PC-3 (cell line): ENCODE measurements at regions not wholly inside any gene's neighbourhood (a gene's known extent, or its start where the extent isn't known, plus 50 kb on each side); places are given as distances from the start of the nearest gene placed in this dataset.

ENCODE experiments used
- ATAC-seq: fragments of 200-7000 bp; cut with Tn5 transposase; 2 replicates; pipeline ENCODE4 v1.9.1; 2020; ENCODE audit warnings: mild to moderate bottlenecking, moderate library complexity
- BruUV-seq: library from RNA; stranded (reverse); fragments of 400-500 nt; replicated peaks from 2 replicates; lab custom pipeline; 2021; lab: Mats Ljungman, UMichigan
- CTCF ChIA-PET: fragments of 300-600 bp; sonication (Branson Sonifier 250); formaldehyde crosslinking; loops from one replicate; lab custom pipeline; 2022; ENCODE audit warnings: antibody characterized with exemption; lab: Charles Lee
- POLR2A ChIA-PET: fragments of 300-600 bp; sonication (Branson Sonifier 250); formaldehyde crosslinking; loops from one replicate; lab custom pipeline; 2022; ENCODE audit warnings: antibody characterized with exemption; ENCODE audit not compliant: unreplicated experiment; lab: Charles Lee
- DNase-seq: peaks from one replicate; pipeline ENCODE4 v3.0.0-alpha.2; 2015
- H2AFZ ChIP-seq: fragments of 300-600 bp; sonication (generic); 2 replicates; pipeline ENCODE4 v1.6.0; 2016; ENCODE audit warnings: antibody characterized with exemption, low read length
- H3F3A ChIP-seq: fragments of 300-600 bp; sonication (generic); one replicate; pipeline ENCODE4 v1.6.0; 2017; ENCODE audit warnings: antibody characterized with exemption, low read length, control low read depth, mild to moderate bottlenecking; ENCODE audit not compliant: unreplicated experiment
- H3K27ac ChIP-seq: fragments of 300-600 bp; sonication (generic); 2 replicates; pipeline ENCODE4 v1.5.1; 2016; ENCODE audit warnings: mild to moderate bottlenecking, low read length
- H3K27me3 ChIP-seq: fragments of 300-600 bp; sonication (generic); 2 replicates; pipeline ENCODE4 v1.6.1; 2016; ENCODE audit warnings: low read length, mixed read lengths
- H3K36me3 ChIP-seq: fragments of 300-600 bp; sonication (generic); 2 replicates; pipeline ENCODE4 v1.6.1; 2016; ENCODE audit warnings: low read depth, mixed run types, low read length, mixed read lengths
- H3K4me1 ChIP-seq: fragments of 300-600 bp; sonication (generic); 2 replicates; pipeline ENCODE4 v1.5.1; 2016; ENCODE audit warnings: low read length; ENCODE audit not compliant: insufficient read depth
- H3K4me2 ChIP-seq: fragments of 300-600 bp; sonication (generic); 2 replicates; pipeline ENCODE4 v1.6.0; 2016; ENCODE audit warnings: low read length
- H3K4me3 ChIP-seq: fragments of 300-600 bp; sonication (generic); 2 replicates; pipeline ENCODE4 v1.5.1; 2016; ENCODE audit warnings: mild to moderate bottlenecking, low read length, mixed read lengths
- H3K79me2 ChIP-seq: fragments of 300-600 bp; sonication (generic); 2 replicates; pipeline ENCODE4 v1.6.1; 2017; ENCODE audit warnings: low read length, mixed read lengths
- H3K9ac ChIP-seq: fragments of 300-600 bp; sonication (generic); 2 replicates; pipeline ENCODE4 v1.6.0; 2016; ENCODE audit warnings: mild to moderate bottlenecking, low read length
- H3K9me2 ChIP-seq: fragments of 300-600 bp; sonication (generic); replicated peaks from 2 replicates; pipeline ENCODE4 v1.6.1; 2016; ENCODE audit warnings: mixed run types, low read length, mixed read lengths
- H3K9me3 ChIP-seq: fragments of 300-600 bp; sonication (generic); 2 replicates; pipeline ENCODE4 v1.6.1; 2016; ENCODE audit warnings: low read length, mixed read lengths
- H4K20me1 ChIP-seq: fragments of 300-600 bp; sonication (generic); 2 replicates; pipeline ENCODE4 v1.6.1; 2016; ENCODE audit warnings: low read length, mixed read lengths
- EZH2 ChIP-seq: fragments of 300-600 bp; sonication (generic); IDR thresholded peaks from one replicate; pipeline ENCODE4 v1.6.1; 2017; ENCODE audit warnings: antibody characterized with exemption, mild to moderate bottlenecking, low read length; ENCODE audit not compliant: unreplicated experiment
- EZH2phosphoT487 ChIP-seq: fragments of 300-600 bp; sonication (generic); IDR thresholded peaks from 2 replicates; pipeline ENCODE4 v1.6.1; 2018; ENCODE audit warnings: mild to moderate bottlenecking, antibody characterized with exemption, low read length, borderline replicate concordance
- intact Hi-C: fragments of 100-400 bp; cut with micrococcal nuclease; formaldehyde crosslinking; loops from 2 replicates; pipeline ENCODE4 v1.9.0; 2023
- TF ChIP-seq, protein P1 (sequence below): fragments of 300-600 bp; sonication (generic); conservative IDR thresholded peaks from 2 replicates; pipeline ENCODE4 v1.5.1; 2017; ENCODE audit warnings: antibody characterized with exemption, low read depth, mild to moderate bottlenecking, low read length

DNA sequence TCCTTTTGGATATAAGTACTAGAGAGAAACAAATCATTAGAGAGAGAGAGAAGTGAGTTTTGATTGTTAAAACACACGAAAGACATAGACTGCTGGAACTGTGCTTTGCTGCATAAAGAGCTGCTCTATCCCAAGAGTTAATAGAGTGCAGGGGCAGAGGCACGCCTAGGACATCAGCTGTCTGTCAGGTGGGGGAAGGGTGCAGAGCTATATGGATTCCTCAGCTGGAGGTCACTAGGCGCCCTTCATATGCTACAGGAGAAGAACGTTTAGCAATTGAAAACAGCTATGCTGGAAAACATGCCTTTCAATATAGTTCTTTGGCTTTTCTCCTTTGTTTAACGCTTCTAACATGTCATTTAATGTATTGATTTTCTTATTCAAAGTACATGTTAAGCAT lies 169.0 kb upstream of the MCHR2 start:
- TF ChIP-seq, protein P1, sequence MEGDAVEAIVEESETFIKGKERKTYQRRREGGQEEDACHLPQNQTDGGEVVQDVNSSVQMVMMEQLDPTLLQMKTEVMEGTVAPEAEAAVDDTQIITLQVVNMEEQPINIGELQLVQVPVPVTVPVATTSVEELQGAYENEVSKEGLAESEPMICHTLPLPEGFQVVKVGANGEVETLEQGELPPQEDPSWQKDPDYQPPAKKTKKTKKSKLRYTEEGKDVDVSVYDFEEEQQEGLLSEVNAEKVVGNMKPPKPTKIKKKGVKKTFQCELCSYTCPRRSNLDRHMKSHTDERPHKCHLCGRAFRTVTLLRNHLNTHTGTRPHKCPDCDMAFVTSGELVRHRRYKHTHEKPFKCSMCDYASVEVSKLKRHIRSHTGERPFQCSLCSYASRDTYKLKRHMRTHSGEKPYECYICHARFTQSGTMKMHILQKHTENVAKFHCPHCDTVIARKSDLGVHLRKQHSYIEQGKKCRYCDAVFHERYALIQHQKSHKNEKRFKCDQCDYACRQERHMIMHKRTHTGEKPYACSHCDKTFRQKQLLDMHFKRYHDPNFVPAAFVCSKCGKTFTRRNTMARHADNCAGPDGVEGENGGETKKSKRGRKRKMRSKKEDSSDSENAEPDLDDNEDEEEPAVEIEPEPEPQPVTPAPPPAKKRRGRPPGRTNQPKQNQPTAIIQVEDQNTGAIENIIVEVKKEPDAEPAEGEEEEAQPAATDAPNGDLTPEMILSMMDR, result no peak
- no peak for TF ChIP-seq EZH2phosphoT487
- no peak for TF ChIP-seq EZH2
- no peaks in the 10 kb centered on the region for H3K4me1 ChIP-seq
- H3K9me3 ChIP-seq, result no peaks in the 10 kb centered on the region
- H3K36me3 ChIP-seq, result no peaks in the 10 kb centered on the region
- intact Hi-C loops, result no loop called here
- BruUV-seq, result no TSS peak
- no peak overlapping the region for H2AFZ ChIP-seq
- no peaks in the 10 kb centered on the region for H3K27me3 ChIP-seq
- no peaks in the 10 kb centered on the region for H4K20me1 ChIP-seq
- no peak for ATAC-seq
- POLR2A ChIA-PET, result no interaction called here
- no peak overlapping the region for H3K4me3 ChIP-seq
- H3K79me2 ChIP-seq, result no peaks in the 10 kb centered on the region
- no peak overlapping the region for H3K4me2 ChIP-seq
- no peaks in the 10 kb centered on the region for H3K9me2 ChIP-seq
- H3K27ac ChIP-seq, result no peak overlapping the region
- H3K9ac ChIP-seq, result no peak overlapping the region
- no peaks in the 10 kb centered on the region for H3F3A ChIP-seq
- CTCF ChIA-PET, result no interaction called here
- no peak for DNase-seq

DNA sequence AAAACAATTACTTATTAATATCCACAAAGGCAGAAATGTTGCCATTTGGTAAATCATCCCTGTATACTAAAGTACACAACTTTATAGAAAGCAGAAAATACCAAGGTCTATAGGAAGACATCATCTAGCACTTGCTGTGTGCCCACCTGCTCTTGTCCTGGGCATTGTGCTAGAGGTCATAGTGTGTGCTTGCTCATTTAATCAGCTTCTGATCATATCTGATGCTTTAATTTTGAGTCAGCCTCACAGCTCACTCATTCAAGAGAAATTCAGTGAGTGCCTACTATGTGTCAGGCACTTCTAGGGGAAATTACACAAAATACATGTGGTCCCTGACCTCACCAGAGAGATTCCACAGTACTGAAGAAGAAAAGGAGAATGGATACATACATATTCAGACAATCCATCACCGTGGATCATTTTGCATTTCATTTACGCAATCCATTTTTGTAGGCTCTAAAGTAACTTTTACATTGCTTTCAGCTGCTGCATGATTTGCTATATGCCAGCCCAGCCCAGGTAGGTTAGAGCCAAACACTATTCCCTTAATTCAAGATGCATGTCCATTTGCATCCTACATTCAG lies 167.9 kb upstream of the MCHR2 start:
- POLR2A ChIA-PET, result no interaction called here
- H3K4me3 ChIP-seq, result no peak overlapping the region
- no peak overlapping the region for H3K4me2 ChIP-seq
- no peaks in the 10 kb centered on the region for H4K20me1 ChIP-seq
- H3K9me2 ChIP-seq, result no peaks in the 10 kb centered on the region
- H3K36me3 ChIP-seq, result no peaks in the 10 kb centered on the region
- no peaks in the 10 kb centered on the region for H3K9me3 ChIP-seq
- no peaks in the 10 kb centered on the region for H3F3A ChIP-seq
- intact Hi-C loops, result no loop called here
- no peaks in the 10 kb centered on the region for H3K27me3 ChIP-seq
- H3K79me2 ChIP-seq, result no peaks in the 10 kb centered on the region
- H3K9ac ChIP-seq, result no peak overlapping the region
- BruUV-seq, result no TSS peak
- no peaks in the 10 kb centered on the region for H3K4me1 ChIP-seq
- no peak overlapping the region for H3K27ac ChIP-seq
- H2AFZ ChIP-seq, result no peak overlapping the region
- CTCF ChIA-PET, result no interaction called here
- ATAC-seq (no peak), DNase-seq (no peak)
- TF ChIP-seq EZH2, result no peak
- TF ChIP-seq EZH2phosphoT487, result no peak
- TF ChIP-seq, protein P1, result no peak

DNA sequence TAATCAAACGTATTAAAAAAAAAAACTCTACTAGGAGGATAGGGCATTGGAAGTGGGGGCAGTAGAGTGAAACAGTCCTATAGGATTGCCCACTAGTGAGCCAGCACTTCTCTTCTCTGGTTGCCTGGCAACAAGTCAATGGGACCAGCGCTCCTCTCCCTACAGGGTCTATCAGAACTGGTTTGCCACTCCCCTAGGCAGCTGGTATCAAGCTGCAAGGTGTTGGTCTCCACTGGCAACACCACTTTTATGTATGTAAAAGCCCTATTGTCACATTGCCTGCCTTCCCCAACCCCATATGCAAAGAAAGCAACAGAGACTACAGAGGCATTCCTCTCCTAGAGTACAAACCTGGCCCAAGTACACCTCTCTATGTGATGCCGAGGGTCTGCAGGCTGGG lies 166.9 kb upstream of the MCHR2 start:
- BruUV-seq, result no TSS peak
- Histone ChIP-seq H3K9me3 (no peaks in the 10 kb centered on the region), H3K9me2 (no peaks in the 10 kb centered on the region), H3K4me3 (no peak overlapping the region), H3K36me3 (no peaks in the 10 kb centered on the region), H3K79me2 (no peaks in the 10 kb centered on the region), H3K27me3 (no peaks in the 10 kb centered on the region), H3K27ac (no peak overlapping the region), H3K4me2 (no peak overlapping the region), H4K20me1 (no peaks in the 10 kb centered on the region), H2AFZ (no peak overlapping the region), H3F3A (no peaks in the 10 kb centered on the region), H3K9ac (no peak overlapping the region), H3K4me1 (no peaks in the 10 kb centered on the region)
- no peak for TF ChIP-seq EZH2
- TF ChIP-seq, protein P1, result no peak
- TF ChIP-seq EZH2phosphoT487, result no peak
- intact Hi-C loops, result no loop called here
- CTCF ChIA-PET, result no interaction called here
- POLR2A ChIA-PET, result no interaction called here
- ATAC-seq (no peak), DNase-seq (no peak)
